Left ventricle myocardium inferior (tissue), 1 donor: ENCODE measurements at regions not wholly inside any gene's neighbourhood (a gene's known extent, or its start where the extent isn't known, plus 50 kb on each side); places are given as distances from the start of the nearest gene placed in this dataset.

ENCODE experiments used
- DNase-seq: peaks from one replicate; pipeline ENCODE4 v3.0.0-alpha.2; 2020
- H3K27ac ChIP-seq: fragments of 200-600 bp; replicated peaks from 2 replicates; pipeline ENCODE4 v1.8.0; 2021
- H3K27me3 ChIP-seq: fragments of 200-600 bp; 2 replicates; pipeline ENCODE4 v1.8.0; 2021; ENCODE audit warnings: low read depth
- H3K36me3 ChIP-seq: fragments of 200-600 bp; 2 replicates; pipeline ENCODE4 v1.8.0; 2021
- H3K4me1 ChIP-seq: fragments of 200-600 bp; 2 replicates; pipeline ENCODE4 v1.8.0; 2021
- H3K4me3 ChIP-seq: fragments of 200-600 bp; 2 replicates; pipeline ENCODE4 v1.8.0; 2021; ENCODE audit warnings: mild to moderate bottlenecking, moderate library complexity
- H3K9me3 ChIP-seq: fragments of 200-600 bp; replicated peaks from 2 replicates; pipeline ENCODE4 v1.8.0; 2021
- intact Hi-C: fragments of 100-400 bp; cut with micrococcal nuclease; formaldehyde crosslinking; loops from one replicate; pipeline ENCODE4 v1.11.0; 2022
- TF ChIP-seq, protein P1 (sequence below): fragments of 200-600 bp; IDR thresholded peaks from 2 replicates; pipeline ENCODE4 v1.8.0; 2021; ENCODE audit warnings: antibody characterized with exemption, mild to moderate bottlenecking, borderline replicate concordance
- donor health status: DM: no; HTN: yes; CAD: no; lungs with severe emphysema.

- Histone ChIP-seq H3K4me3 (no peak overlapping the region), H3K27me3 (no peaks in the 10 kb centered on the region), H3K27ac (no peak overlapping the region), H3K9me3 (no peaks in the 10 kb centered on the region), H3K36me3 (no peaks in the 10 kb centered on the region), H3K4me1 (no peaks in the 10 kb centered on the region)
- DNase-seq, result no peak
- TF ChIP-seq, protein P1, sequence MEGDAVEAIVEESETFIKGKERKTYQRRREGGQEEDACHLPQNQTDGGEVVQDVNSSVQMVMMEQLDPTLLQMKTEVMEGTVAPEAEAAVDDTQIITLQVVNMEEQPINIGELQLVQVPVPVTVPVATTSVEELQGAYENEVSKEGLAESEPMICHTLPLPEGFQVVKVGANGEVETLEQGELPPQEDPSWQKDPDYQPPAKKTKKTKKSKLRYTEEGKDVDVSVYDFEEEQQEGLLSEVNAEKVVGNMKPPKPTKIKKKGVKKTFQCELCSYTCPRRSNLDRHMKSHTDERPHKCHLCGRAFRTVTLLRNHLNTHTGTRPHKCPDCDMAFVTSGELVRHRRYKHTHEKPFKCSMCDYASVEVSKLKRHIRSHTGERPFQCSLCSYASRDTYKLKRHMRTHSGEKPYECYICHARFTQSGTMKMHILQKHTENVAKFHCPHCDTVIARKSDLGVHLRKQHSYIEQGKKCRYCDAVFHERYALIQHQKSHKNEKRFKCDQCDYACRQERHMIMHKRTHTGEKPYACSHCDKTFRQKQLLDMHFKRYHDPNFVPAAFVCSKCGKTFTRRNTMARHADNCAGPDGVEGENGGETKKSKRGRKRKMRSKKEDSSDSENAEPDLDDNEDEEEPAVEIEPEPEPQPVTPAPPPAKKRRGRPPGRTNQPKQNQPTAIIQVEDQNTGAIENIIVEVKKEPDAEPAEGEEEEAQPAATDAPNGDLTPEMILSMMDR, result no peak
- intact Hi-C loops, result no loop called here
Measured at GRCh38 chr2:78262713-78263375, 740.7 kb upstream of the LRRTM4 start.

DNA sequence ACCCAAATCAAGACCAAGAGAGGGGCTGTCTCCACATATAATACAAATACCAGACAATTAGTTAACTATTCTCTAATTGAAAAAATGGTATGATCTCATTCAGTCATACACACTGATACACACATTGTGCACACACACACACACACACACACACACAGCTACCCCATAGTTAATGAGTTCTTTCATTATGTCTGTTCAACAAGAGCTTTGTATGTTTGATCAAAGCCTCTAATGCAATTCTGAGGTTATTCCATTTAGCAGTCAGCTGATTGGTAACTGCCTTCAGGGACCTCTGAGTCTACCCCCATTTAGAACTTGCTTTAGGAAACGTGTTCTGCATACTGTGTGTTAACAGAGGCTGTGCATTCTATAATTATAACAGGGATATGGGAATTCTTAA is 741.4 kb upstream of the LRRTM4 start:
- no peaks in the 10 kb centered on the region for H3K27me3 ChIP-seq
- no peaks in the 10 kb centered on the region for H3K9me3 ChIP-seq
- DNase-seq, result no peak
- no peak overlapping the region for H3K27ac ChIP-seq
- intact Hi-C loops, result no loop called here
- TF ChIP-seq, protein P1, result no peak
- H3K36me3 ChIP-seq, result no peaks in the 10 kb centered on the region
- no peak overlapping the region for H3K4me3 ChIP-seq
- H3K4me1 ChIP-seq, result no peaks in the 10 kb centered on the region

DNA sequence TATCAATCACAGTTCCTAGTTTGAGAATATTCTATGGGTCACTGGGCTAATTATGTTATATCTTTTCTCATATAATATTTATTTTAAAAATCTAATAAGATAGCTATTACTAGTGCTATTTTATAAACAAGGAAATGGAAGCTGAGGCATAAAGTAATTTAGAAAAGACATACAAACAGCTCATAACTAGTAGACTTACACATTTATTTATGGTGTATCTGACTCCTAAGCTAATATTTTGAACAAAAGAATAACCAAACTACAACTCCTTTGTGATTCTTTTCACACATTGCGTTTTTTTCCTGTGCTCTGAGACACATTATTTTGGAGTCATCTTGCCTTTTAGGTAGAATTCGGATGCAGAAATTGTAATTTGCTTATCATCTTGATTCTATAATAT is 742.0 kb upstream of the LRRTM4 start:
- H3K36me3 ChIP-seq, result no peaks in the 10 kb centered on the region
- no peaks in the 10 kb centered on the region for H3K27me3 ChIP-seq
- TF ChIP-seq, protein P1, result no peak
- H3K9me3 ChIP-seq, result no peaks in the 10 kb centered on the region
- intact Hi-C loops, result no loop called here
- H3K4me3 ChIP-seq, result no peak overlapping the region
- H3K4me1 ChIP-seq, result no peaks in the 10 kb centered on the region
- DNase-seq, result no peak
- no peak overlapping the region for H3K27ac ChIP-seq

DNA sequence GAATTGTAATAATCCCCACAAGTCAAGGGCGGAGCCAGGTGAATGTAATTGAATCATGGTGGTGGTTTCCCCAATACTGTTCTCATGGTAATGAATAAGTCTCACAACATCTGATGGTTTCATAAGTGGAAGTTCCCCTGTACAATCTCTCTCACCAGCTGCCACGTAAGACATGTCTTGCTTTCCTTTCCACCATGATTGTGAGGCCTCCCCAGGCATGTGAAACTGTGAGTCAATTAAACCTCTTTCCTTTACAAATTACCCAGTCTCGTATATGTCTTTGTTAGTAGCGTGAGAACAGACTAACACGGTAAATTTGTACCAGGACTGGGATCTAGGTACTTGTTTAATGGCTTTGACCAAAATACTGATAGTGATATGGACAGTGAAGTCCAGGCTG is 744.3 kb upstream of the REG3G start:
- no peak for DNase-seq
- H3K9me3 ChIP-seq, result no peaks in the 10 kb centered on the region
- H3K27me3 ChIP-seq, result no peaks in the 10 kb centered on the region
- H3K36me3 ChIP-seq, result no peaks in the 10 kb centered on the region
- TF ChIP-seq, protein P1, result no peak
- intact Hi-C loops, result no loop called here
- no peaks in the 10 kb centered on the region for H3K4me1 ChIP-seq
- H3K27ac ChIP-seq, result no peak overlapping the region
- no peak overlapping the region for H3K4me3 ChIP-seq

DNA sequence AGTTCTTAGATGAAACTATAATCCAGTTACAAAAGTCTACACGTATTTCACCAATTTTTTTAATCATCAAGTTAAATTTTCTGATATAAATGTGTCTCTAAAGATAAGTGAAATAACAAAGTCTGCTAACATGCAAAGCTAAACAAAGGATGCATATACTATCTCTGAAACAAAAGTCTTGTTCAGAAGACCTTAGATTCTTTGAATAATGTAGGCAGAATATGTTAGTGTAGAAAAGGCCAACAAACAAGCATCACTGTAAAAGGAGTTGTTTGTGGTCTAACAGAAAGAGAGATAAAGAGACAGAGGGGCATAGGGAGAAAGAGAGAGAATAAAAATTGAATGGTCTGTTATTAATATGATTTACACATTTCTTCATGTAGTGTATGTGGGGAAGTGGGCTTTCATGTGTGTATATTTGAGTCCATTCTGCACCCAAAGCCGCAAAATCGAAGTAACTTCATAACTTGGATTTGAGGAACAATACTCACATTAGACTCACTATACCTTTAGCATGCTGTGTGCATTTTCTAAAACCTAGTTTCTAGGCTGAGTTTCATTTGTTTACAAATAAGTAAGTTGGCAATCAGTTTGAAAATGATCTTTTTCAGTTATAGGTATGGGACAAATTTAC is 734.8 kb upstream of the REG3G start:
- TF ChIP-seq, protein P1, result no peak

More for the DNA sequence above, 734.8 kb upstream of the REG3G start:
- no peaks in the 10 kb centered on the region for H3K36me3 ChIP-seq
- intact Hi-C loops, result no loop called here
- H3K27me3 ChIP-seq, result no peaks in the 10 kb centered on the region
- H3K4me1 ChIP-seq, result no peaks in the 10 kb centered on the region
- H3K9me3 ChIP-seq, result peaks cover 3% of the 10 kb centered on the region
- no peak overlapping the region for H3K27ac ChIP-seq
- DNase-seq, result no peak
- no peak overlapping the region for H3K4me3 ChIP-seq
